Skin epidermis (tissue), 12 donors: ENCODE measurements at regions not wholly inside any gene's neighbourhood (a gene's known extent, or its start where the extent isn't known, plus 50 kb on each side); places are given as distances from the start of the nearest gene placed in this dataset.
A peak's percentile ranks its signal among the peaks of the same experiment; 100 is the strongest.
"Not testable (repeated sequence)": the region's sequence is repeated elsewhere in the genome, so short reads cannot be mapped to it uniquely, and the experiment has no call there.

ENCODE experiments used
- H3K27ac ChIP-seq, 21 experiments: fragments of 200-600 bp; sonication (generic) in 11 of 21; one replicate each; pipeline ENCODE4 v1.5.0; 2020; ENCODE audit warnings: mild to moderate bottlenecking in 3 of 21, inconsistent platforms in 2 of 21, moderate library complexity in 2 of 21
- H3K4me3 ChIP-seq, 7 experiments: fragments of 200-600 bp; sonication (generic) in 2 of 7; one replicate each; pipeline ENCODE4 v1.5.0; 2020; ENCODE audit warnings: inconsistent platforms in 2 of 7, mild to moderate bottlenecking in 2 of 7, moderate library complexity in 1 of 7

GRCh38 chr11:19631712-19632498, 80.7 kb upstream of the NAV2 start:
- Histone ChIP-seq H3K27ac (peak overlapping the region in 3 of 21 experiments; percentile 12 to 77 (median 37)), H3K4me3 (no peak overlapping the region)

GRCh38 chr11:19628018-19628417, 84.6 kb upstream of the NAV2 start:
- H3K27ac ChIP-seq, result peak overlapping the region in 4 of 21 experiments; percentile 4 to 45 (median 38)

DNA sequence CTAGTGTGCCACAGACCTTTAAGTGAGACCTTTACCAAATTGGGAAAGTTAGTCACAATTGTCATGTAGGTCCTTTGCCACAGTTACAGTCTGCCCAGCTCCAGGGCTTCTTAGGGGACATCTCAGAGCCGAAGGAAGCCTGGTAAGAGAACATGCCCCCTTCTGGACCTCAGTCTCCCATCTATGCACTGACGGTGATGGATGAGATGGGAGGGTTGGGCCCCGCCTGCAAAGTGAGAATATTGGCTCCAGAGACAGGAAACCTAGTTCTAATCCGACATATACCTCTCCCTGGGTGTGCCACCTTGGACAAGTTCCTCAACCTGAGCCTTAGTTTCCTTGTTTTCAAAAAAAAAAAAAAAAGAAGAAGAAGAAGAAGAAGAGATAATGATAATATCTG, 85.1 kb upstream of the NAV2 start:
- H3K27ac ChIP-seq, result no peak overlapping the region
- no peak overlapping the region for H3K4me3 ChIP-seq

More at GRCh38 chr11:19628018-19628417, 84.6 kb upstream of the NAV2 start:
- H3K4me3 ChIP-seq, result no peak overlapping the region

- Histone ChIP-seq H3K4me3 (no peak overlapping the region), H3K27ac (no peak overlapping the region)
Measured at GRCh38 chr11:19625438-19625837, 87.2 kb upstream of the NAV2 start.

DNA sequence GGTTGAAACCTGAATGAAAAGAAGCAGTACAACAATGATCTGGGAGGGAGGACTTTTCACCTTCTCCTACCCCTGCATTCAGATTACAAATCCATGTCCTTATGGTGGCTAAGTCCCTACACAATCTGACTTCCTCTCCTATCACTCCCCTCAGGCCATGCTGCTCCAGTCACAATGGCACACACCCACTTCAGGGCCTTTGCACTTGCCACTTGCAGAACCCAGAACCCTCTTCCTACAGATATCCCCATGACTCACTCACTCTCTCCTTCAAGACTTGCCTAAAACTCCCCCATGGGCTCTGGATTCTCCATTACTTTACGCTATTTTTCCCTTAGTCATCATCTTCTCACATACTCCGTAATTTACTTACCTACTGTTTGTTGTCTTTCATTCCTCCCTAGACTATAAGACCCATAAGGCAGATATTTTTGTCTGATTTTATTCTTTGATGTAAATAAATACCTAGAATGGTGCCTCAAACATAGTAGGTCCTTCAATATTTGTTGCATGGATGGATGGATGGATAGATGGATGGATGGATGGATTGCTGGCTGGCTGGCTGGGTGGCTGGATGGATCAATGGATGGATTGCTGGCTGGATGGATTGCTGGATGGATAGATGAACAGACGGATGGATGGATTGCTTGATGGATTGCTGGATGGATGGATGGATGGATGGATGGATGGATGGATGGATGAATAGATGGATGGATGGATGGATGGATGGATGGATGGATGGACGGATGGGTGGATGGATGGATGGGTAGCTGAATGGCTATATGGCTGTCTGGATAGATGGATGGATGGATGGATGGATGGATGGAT, 94.7 kb upstream of the NAV2 start:
- Histone ChIP-seq H3K4me3 (no peak overlapping the region), H3K27ac (no peak overlapping the region)

DNA sequence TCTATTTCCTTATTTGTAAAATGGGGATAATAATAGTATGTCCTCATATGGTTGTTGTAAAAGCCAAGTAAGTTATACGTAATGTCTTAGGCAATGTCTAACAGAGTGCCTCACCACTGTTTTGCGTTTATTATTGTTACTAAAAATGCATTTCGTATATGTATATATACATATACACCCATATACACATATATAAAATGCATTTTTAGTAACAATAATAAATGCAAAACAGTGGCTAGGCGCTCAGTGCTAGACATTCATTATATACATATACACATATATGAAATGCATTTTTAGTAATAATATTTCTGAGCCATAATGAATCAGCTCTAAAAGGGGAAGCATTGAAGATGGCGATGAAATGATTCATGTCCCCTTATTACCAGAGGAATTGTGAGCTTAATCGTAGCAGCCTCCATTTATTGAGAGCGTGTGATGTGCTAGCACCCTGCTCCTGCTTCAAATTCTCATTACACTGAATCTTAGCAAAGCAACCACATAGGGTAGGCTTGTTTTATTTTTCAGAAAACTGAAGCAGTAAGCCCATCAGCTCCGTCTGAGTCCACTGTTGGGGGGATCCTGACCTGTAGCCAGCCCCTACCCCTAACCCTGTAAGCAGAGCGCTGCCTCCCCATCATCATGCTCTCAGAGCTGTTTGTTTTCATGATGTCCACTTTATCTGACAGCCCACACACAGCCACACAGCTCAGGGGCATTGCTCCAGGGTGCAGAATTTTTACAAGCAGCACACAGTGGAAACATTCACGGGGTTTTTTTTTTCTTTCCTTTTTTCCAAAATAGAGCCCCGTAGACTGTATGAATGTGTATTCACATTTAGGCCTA, 97.1 kb upstream of the NAV2 start:
- no peak overlapping the region for H3K4me3 ChIP-seq
- H3K27ac ChIP-seq, result no peak overlapping the region

DNA sequence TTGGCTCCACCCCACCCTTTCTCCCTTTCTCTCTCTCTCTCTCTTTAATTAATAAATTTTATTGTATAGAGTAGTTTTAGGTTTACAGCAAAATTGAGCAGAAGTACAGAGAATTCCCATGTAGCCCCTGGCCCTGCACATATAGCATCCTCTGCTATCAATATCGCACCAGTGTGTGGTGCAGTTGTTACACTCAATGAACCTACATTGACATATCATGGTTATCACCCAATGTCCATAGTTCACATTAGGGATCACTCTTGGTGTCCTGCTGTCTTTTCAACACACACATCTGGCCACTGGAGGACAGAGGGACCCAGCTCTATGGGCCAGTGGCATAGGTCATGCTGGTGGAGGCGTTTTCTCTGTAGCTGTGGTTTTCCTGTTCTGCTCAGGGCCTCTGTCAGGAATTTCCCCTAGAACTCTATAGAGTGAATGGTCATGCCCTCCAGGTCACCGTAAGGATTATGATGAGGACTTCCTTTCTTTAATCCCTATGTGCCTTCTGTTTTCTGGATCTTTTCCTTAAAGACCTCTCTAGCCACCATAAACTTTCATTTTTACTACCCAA, 98.2 kb upstream of the NAV2 start:
- H3K27ac ChIP-seq, result no peak overlapping the region
- no peak overlapping the region for H3K4me3 ChIP-seq

- H3K27ac ChIP-seq, H3K4me3 ChIP-seq: not testable (repeated sequence)
Measured at GRCh38 chr11:19612025-19612424, 100.6 kb upstream of the NAV2 start.

DNA sequence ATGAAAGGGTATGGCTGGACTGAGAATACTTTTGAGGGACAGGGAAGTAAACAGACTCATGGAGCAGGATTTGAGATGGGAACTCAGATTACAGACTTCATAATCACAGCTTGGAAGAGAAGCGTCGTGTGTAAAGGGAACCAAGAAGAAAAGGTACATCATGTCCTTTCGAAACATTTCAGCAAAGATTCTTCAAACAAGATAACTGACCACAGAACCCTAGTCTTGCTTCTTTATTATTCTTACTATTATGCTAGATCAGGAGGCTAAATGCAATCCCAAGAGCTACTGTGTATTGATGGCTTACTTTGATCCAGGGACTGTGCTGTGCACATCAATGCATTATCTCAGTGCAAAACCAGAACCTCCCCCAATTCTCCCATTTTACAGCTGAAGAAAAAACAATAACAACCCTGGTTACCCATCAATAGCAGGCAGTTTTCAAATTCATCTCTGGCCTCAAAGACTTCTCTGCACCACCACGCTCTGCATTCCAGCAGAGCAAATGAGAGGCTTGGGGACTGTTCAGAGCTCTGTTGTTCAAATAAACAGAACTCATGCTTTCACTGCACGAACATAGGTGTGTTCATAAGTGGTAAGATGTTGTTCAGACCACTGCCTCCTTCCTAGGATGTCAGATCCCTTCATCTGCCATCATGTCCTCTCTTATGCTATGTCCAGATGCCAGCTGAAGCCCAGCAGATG, 104.8 kb upstream of the NAV2 start:
- H3K27ac ChIP-seq, result no peak overlapping the region
- H3K4me3 ChIP-seq, result no peak overlapping the region

GRCh38 chr11:19606856-19607655, 105.6 kb upstream of the NAV2 start:
- Histone ChIP-seq H3K4me3 (no peak overlapping the region), H3K27ac (no peak overlapping the region)

DNA sequence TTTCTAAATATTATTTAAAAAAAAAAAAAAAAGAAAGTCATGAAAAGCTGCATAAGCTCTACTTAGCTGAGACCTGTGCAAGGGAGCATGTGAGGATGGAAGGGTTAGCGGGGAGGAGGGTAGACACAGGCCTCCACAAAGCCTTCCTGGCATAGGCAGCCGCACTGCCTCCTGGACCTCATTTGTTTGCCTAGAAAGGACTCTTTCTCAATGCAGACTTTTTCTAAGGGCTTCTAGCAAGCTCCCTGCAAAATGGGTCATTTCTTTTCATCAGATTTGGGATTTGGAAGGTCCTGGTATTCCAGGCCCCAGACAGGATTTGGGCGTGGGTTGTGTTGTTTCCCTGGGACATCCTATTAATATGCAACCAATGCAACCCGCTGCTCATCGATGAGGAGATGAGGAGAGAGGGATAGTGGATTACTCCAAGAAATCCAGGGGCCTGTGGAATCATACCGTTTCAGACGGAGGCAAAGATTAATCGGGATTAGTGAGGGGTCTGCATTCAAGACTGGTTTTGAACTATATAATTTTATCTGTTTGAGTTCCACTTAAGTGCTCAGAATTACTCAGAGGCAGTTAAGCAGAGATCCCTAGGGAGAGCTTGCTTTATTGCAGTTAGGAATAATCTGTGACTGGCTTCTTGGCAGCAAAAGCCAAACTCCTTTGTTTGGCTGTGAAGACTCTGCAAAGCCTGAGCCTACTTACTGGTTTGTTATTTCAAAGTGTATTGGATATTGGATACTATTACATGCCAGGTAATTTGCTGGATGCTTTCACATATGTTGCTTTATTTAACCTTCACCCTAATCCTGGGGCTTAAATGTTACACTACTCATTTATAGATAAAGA, 106.9 kb upstream of the NAV2 start:
- no peak overlapping the region for H3K4me3 ChIP-seq
- H3K27ac ChIP-seq, result no peak overlapping the region

DNA sequence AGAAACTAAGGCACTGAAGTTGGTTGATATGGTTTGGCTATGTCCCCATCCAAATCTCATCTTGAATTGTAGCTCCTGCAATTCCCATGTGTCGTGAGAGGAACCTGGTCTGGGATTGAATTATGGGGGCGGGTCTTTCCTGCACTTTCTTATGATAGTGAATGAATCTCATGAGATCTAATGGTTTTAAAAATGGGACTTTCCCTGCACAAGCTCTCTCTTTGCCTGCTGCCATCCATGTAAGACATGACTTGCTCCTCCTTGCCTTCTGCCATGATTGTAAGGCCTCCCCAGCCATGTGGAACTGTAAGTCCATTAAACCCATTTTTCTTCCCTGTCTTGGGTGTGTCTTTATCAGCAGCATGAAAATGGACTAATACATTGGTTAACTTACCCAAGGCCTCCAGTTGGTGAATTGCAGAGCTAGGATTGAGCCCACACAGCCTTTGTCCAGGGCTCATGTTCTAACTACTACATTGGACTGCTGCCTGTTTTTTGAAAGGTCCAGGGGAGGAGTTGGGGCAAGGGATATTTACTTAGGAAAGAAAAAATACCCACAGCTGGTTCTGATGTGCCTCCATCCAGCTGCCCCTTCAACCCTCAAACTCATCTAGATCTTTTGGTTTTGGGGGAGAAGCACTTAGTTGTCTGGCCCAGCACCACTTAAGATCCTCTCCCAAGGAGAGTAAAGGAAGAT, 107.8 kb upstream of the NAV2 start:
- Histone ChIP-seq H3K4me3 (no peak overlapping the region), H3K27ac (no peak overlapping the region)

DNA sequence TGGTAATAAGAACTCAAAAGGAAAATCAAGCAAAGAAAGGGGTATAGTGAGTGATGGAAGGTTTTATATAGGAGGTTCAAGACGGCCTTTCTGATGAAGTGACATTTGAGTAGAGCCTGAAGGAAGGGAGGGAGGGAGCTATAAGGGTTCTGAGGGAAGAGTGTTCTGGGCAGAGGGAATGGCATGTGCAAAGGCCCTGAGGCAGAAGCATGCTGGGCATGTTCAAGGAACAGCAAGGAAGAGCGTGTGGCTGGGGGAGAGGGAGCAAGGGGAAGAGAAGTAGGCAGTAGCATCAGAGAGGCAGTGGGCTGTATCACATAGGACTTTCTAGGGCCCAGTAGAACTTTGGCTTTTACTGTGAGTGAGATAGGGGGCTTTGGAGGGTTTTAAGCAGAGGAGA, 108.9 kb upstream of the NAV2 start:
- H3K4me3 ChIP-seq, result no peak overlapping the region
- H3K27ac ChIP-seq, result no peak overlapping the region

DNA sequence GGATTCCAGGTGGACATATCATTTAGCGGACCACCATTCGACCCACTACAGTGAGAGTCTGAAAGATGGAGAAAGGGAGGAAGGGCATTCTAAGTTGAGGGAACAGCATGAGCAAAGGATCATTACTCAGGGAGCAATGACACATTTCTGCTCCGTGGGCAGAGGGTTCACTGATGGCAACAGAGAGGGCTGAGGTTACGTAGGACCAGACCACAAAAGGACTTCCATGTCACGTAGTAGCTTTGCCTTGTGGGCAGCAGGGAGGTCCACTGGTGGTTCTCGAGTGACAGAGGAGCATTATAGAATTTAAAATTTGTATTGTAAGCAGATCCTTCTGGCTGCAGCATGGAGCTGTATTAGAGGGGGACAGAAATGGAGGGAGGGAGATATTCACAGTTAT, 109.7 kb upstream of the NAV2 start:
- no peak overlapping the region for H3K27ac ChIP-seq
- no peak overlapping the region for H3K4me3 ChIP-seq

GRCh38 chr11:19602406-19602805, 110.2 kb upstream of the NAV2 start:
- no peak overlapping the region for H3K4me3 ChIP-seq
- H3K27ac ChIP-seq, result no peak overlapping the region

- Histone ChIP-seq H3K4me3 (no peak overlapping the region), H3K27ac (no peak overlapping the region)
Measured at GRCh38 chr11:19601235-19601634, 111.4 kb upstream of the NAV2 start.

- Histone ChIP-seq H3K27ac (no peak overlapping the region), H3K4me3 (no peak overlapping the region)
Measured at GRCh38 chr11:19599681-19600080, 113.0 kb upstream of the NAV2 start.
